Endothelial cell of umbilical vein (primary cell): ENCODE measurements at regions not wholly inside any gene's neighbourhood (a gene's known extent, or its start where the extent isn't known, plus 50 kb on each side); places are given as distances from the start of the nearest gene placed in this dataset.

Experiments used
- MYC ChIP-seq: IDR thresholded peaks from one replicate; pipeline ENCODE4 v1.6.1; 2011; ENCODE audit warnings: mild to moderate bottlenecking, low read depth, low read length
- TF ChIP-seq, protein P1 (sequence below), 2 donors: IDR thresholded peaks; 1 replicate in 1 of 2; 2 replicates in 1 of 2; pipeline ENCODE4 v1.5.1; 2011; ENCODE audit warnings: low read length in 2 of 2, mild to moderate bottlenecking in 2 of 2, moderate library complexity in 2 of 2, control low read depth in 1 of 2, inconsistent platforms in 1 of 2, low read depth in 1 of 2; ENCODE audit not compliant: insufficient read depth in 1 of 2; ENCODE audit errors: extremely low read depth in 1 of 2

DNA sequence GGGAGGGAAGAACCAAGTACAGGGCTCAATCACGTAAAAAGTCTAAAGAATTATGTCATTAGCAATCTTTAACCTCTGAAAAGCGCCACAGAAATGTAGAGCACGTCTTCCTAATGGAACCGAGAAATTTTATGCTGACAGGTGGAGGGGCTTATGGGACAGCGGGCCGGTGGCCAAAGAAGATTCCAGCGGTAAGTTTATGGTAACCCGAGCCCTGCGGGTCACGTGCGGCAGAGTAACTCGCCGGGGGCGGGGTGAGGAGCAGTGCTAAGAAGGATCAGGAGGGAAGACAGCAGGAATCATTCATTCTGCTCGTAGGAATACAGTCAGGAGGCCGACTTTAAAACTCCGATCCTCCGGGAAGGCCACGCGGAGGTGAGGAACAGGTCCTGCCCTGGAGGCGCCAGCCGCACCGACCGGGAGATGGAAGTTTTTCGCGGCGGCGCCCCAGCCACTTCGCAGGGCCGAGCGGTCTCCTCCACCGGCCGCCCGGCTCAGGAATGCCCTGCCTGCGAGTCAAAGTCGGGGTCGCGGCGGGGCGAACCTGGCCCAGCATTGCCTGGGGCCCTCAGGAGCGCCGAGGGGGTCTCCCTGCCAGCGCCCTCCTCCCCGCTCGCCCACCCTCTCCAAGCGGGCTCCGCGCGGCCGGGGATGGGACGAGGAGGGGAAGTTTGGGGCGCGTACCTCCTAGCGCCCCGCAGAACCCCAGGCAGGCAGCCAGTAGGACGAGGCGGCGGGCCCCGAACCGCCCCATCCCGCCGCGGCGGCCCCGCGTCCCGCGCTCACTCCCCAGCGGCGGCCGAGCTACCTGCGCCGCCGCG lies 101.8 kb downstream of the ESM1 start:
- TF ChIP-seq, protein P1, sequence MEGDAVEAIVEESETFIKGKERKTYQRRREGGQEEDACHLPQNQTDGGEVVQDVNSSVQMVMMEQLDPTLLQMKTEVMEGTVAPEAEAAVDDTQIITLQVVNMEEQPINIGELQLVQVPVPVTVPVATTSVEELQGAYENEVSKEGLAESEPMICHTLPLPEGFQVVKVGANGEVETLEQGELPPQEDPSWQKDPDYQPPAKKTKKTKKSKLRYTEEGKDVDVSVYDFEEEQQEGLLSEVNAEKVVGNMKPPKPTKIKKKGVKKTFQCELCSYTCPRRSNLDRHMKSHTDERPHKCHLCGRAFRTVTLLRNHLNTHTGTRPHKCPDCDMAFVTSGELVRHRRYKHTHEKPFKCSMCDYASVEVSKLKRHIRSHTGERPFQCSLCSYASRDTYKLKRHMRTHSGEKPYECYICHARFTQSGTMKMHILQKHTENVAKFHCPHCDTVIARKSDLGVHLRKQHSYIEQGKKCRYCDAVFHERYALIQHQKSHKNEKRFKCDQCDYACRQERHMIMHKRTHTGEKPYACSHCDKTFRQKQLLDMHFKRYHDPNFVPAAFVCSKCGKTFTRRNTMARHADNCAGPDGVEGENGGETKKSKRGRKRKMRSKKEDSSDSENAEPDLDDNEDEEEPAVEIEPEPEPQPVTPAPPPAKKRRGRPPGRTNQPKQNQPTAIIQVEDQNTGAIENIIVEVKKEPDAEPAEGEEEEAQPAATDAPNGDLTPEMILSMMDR (IDR thresholded peaks at IDR 0.05; ENCODE audit: extremely low read depth in 1 of 2, insufficient read depth in 1 of 2, low read depth in 1 of 2, low read length in 2 of 2) = no peak
- no peak for TF ChIP-seq MYC
